EL (cell line): ENCODE measurements at regions not wholly inside any gene's neighbourhood (a gene's known extent, or its start where the extent isn't known, plus 50 kb on each side); places are given as distances from the start of the nearest gene placed in this dataset.

Source experiments
- DNase-seq: peaks from one replicate; pipeline ENCODE4 v3.0.0-alpha.2; 2016

DNA sequence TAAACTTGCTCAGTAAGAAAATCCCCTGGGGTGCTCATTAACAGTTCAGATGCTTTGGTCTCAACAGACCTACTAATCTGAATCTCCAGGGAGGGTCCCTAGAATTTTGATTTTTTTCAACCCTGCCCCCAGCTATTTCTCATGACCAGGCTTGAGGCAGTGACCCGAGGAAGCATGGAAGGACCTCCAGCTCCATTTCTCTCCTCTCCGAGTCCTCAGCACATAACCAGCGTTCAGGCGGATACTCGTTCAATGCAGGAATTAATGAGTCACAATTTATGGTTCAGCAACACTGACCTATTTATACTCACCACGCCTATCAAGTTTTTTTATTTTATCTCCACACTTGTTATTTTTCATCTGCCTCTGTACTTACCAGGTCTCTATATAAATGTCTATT lies 369.2 kb upstream of the CDH4 start:
- DNase-seq: no peak

DNA sequence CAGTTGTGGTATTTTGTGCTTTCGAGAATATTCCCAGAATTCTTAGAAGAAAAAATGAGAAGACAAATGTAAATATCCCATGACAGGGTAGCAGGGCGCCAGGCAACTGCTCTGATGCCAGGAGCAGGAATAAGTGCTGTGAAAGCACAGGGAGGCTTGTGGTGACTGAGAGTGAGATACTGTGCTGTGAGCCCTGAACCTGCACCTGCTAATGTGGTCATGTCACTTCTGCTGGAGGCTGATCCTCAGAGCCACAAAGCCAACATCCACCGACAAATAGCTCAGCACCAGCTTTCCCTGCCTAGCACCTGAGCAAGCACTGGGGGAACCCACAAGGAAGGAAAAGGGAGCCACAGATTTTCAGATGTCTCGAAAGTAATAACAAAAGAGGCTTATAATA lies 368.6 kb upstream of the CDH4 start:
- no peak for DNase-seq

DNA sequence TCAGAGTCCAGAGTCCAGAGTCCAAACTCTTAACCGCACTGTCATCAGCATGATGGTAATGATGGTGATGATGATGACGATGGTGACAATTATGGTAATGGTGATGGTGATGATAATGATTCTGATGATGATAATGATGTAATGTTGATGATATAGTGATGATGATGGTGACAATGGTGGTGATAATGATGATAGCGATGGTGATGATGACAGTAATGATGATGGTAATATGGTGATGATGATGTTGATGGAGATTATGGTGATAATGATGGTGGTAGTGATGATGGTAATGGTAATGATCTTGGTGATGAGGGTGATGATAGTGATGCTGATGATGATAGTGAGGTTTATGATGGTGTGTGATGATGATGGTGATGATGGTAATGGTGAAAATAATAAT lies 367.8 kb upstream of the CDH4 start:
- no peak for DNase-seq

DNA sequence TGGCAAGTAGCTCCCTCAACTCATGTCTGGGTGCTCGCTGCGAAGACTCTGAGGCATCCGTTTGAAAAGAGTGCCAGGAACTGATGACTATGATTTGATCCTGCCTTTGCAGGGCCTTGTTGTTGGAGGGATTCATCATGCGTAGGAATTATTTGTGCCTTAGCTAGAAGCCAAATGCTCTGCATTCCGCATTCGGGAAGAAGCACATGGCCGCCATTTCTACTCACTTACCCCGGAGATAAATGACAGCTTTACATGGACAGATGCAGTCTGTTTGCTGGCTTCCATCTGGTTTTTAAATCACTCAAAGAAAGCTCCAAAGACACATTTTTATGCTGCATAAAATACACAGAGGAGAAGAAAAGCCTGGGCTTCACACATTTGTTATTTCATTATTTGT lies 363.3 kb upstream of the CDH4 start:
- no peak for DNase-seq

DNA sequence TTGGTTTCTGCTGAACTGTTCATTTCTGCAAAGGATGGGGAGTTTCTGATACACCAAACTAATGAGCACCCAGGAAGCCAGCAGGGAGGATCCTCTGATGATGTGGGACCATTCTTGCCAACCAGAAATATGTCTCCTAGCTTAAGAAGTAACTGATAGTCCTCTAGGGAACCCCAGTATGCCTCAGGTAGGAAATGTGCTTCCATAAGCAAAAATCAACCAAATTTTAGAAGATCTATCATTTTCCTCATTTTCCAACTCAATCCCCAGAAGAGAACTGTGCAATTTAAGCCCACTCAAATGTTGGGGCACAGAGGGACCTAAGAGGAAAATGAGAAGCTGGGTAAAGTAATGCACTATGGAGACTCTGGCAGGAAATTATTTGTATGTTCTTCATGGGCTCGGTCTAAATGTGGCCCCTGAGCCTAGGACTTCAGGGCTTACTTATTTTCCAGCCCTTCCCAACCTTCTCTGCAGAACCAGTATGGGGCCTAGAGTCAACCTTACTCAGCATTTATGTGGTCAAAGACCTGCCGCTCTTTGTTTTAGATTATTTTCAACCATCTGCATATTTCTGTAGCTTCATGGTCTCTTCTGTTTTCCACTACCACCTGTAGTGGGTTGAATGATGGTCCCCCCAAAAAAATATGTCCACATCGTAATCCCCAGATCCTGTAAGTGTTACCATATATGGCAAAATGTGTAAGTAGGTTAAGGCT lies 359.8 kb upstream of the CDH4 start:
- no peak for DNase-seq

DNA sequence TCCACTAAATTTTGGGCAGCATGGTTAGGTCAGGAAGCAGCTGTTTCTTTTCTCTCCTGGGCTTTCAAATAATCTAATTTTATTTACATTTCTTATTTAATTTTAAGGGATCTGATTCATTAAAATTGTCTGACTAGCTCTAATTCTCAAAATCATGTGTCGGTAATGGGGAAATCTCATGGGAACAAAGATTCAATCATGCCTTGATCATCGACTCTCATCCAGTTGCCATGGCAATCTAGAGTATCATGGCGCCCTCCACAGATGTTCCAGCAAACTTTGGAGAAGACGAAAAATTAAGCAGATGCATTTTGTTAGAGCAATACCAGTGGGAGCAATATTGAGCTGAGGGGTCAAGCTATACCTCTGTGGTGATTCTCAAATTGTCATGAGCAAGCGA lies 358.0 kb upstream of the CDH4 start:
- DNase-seq: no peak

DNA sequence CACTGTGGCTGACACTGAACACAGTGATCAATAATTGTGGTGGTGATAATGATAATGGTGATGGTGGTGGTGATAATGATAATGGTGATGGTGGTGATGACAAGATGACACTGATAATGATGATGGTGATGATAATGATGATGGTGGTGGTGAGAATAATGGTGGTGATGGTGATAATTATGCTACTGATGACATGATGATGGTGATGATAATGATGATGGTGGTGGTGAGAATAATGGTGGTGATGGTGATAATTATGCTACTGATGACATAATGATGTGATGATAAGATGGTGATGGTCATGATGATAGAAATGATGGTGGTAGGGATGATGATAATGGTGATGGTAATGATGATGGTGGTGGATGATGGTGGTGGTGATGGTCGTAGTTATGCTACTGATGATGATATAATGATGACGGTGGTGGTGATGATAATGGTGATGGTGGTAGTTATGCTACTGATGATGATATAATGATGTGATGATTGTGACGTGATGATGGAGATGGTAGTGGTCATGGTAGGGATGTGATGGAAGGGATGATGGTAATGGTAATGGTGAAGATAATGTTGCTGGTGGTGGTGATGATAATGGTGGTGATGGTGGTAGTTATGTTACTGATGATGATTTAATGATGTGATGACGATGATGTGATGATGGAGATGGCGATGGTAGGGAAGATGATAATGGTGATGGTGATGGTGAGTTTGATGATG lies 356.5 kb upstream of the CDH4 start:
- DNase-seq: no peak

DNA sequence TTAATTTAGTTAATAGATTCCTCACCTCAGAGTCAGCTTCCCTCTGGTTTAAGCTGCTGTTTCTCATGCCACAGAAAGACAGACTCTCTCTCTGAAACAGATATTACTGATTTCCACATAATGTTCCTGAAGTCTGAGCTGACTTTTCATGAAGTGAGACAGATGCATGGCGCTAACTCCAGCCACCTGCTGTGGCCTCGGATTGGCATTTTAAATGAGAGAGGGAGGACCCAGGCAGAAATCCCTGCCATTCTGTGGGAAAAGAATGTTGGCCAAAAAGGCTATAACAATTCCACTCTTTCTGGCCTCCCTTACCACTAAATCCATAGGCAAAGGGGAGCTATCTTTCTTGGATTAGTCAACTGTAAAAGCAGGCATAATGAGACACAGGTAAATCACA lies 354.1 kb upstream of the CDH4 start:
- DNase-seq: no peak

DNA sequence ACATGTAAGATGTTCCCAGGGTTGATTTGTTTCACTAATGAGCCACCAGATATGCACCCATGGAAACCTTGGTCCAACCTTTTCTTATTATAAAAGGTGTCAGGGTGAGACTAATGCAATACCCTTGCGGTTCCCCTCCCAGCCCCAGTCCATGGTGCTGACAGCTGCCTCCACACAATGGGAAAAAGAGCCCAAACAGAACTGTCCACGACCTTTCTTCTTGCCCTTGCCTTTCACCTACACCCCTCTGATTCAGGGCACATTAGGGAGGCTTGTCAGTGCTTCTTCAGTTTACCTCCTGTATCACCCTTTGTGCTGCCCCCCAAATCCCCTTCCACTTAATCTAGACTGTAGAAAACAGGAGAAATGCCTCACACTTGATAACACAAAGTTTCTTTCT lies 352.7 kb upstream of the CDH4 start:
- DNase-seq: no peak

DNA sequence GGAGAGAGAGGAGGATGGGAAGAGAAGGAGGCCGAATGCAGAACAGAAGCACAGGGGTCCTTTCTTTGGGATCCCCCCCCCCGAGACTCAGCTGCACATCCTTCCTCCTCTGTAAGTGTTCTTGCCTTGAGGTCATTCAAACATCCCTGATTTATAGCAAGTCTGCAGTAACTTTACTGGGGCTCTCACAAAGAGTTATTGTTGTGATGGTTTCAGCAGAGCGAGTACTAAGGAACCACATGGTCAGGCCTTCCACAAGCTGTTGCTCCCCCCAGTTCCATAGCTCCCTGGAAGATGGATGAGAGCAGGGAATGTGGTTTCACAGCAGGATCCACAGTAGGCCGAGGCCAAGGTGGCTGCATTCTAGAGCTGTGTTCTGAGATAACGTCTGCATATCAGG lies 351.4 kb upstream of the CDH4 start:
- DNase-seq: no peak

DNA sequence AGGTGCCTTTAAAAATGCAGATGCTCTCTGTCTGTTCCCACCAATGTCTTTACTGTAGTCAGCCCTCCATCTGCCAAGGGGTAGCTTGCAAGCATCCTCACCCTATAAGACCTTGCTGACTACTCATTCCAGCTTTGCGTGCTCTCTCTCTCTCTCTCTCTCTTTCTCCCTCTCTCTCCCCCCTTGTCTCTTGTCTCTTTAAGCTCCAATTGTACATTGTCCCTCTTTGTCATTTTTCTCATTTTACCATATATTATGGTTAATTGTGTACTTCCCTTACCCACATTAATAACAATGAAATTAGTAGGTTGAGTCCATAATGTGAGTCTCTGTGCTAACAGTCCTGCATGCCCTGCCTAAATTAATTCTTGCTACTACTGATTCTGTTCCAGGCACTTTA lies 350.2 kb upstream of the CDH4 start:
- no peak for DNase-seq

DNA sequence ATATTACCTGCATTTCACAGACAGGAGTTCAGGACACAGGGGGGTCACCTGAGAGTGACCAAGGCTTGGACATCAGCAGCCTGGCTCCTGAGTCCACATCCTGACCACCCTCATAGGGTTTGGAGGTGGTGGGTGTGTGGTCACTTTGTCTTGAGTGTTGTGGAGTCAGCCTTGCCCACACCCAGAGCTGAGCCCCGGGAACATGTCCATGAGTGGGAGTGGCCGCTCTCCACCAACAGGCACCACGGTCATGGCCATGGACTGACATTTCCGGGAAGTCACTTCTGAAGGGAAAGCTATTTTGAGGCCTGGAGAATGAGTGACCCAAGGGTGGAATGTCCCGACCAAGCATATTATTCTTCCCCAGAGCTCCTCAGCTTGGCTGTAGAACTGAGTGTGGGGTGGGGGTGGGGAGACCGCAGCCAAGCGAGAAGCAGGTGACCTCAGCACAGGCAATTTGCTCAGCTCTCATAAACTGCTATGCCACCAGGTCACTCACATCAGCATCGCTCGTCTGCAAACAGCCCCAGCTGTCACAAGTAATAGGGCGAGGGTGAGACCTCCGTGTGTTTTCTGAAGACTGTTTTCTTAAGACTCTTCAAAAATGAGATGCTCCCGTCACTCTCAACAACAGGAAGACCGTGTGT lies 348.6 kb upstream of the CDH4 start:
- DNase-seq: no peak

DNA sequence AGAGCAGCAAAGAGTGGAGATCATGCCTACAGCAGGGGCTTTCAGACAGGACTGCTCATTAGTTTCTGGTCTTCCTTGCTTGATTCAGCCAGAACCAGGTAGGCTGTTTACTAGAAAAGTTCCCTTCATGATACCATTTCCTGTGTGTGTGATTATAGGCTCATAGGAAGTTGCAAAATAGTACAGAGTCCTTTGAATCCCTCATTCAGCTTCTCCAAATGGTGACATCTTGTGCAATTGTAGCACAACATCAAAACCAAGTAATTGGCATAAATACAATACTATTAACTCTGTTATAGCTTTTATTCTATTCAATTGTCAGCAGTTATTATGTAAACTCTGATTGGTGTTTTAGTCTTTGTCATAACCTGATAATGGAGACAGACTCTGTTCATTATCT lies 347.3 kb upstream of the CDH4 start:
- no peak for DNase-seq

DNA sequence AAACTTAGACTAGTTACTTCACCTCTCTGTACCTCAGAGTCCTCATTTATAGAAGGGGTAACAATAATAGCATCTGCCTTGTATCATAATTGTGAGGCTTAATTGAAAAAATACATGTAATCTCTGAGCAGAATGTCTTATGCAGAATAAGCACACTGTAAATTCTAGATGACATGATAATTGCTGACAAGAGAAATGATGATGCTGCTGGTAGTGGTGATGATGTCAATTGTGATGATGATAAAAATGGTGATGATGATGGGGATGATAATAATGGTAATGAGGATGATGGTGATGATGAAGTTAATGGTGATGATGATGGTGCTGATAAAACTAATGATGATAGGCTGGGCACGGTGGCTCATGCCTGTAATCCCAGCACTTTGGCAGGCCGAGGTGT lies 346.1 kb upstream of the CDH4 start:
- no peak for DNase-seq

DNA sequence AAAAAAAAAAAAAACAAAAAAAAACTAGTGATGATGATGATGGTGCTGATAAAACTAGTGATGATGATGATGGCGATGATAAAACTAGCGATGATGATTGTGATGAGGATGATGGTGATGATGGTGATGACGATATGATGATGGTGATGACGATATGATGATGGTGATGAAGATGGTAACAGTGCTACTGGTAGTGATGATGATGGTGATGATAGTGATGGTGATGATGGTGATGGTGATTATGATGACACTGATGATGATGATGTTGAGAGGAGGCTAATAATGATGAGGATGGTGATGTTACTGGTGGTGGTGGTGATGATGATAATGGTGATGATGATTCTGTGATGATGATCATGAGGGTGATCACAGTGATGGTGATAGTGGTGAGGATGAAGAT lies 345.5 kb upstream of the CDH4 start:
- no peak for DNase-seq

DNA sequence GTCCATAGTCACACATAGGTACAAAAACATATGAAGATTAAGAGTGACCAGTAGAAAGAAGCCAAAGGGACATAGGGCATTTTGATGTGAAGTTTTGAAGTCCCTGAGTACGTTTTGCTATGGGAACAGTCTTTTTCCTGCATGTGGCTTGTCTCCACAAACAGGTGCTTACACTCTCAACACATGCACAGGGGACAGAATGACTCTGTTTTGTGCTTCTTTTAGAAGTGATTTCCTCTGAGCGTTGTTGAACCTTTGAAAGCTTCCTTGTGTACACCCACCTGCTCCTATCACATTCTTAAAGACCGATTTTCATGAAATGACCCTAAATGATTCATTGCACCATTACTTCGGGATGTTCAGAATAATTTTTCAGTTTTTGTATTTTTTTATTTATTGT lies 338.8 kb upstream of the CDH4 start:
- DNase-seq: no peak

DNA sequence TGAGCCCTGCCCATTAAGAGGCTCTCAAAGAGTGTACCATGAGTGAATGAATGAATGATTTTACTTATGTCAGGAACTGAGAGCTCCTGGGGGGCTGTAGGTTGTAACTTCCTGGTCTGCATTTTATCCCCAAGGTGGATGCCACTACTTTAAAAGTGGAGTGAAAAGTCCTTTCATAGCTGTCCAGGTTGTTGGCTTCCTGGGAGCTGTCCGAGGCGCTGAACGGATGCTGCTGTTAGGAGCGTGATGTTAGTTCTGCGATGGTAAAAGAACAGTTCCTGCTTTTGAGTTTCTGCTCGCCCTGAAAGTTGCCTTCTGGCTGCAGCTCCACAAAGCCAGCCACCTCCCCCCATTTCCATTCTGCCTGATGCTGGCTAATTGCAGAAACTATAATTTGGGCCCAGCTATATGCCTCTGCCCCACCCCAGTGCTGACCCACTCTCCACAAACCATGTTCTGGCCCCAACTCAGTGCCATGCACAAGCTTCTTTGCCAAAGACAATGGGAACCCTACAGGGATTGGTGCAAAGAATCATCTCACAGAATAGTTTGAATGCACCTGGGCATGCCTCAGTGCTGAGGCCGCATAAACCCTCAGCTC lies 330.9 kb upstream of the CDH4 start:
- peak; percentile 2 for DNase-seq

DNA sequence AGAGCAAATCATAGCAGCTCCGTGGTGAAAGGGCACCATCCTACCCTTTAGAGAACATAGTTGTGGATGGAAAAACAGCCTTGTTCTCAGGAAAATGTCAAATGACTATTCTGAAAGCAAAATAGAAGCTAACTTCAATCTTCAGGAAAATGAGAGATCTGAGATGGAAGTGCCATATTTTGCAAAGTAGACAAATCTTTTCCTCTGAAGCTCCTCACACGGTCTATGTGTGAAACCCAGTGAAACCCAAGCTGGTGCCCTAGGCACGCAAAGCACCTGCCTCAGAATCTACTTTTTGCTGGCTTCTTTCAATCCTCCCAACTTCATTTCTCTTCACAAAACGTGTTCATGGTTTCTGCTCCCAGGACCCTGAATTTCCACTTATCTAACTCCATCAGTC lies 325.2 kb upstream of the CDH4 start:
- no peak for DNase-seq

DNA sequence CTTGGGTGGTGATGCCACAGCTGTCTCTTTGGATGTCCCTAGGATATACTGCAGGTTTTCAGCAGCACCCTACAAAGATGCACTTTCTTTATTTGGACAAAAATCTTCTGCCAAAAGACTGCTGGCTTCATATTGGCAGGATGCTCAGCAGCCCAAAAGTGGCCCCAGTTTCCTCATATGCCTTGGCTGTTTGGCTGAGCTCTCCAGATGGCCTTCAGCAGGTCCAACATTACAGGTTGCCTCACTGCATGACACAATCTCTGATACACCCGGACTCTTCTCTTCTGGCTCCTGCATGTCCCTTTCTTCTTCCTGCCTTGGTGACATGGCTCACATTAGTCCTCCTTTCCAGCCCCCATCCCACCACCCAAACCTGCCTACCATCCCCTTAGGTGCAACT lies 323.7 kb upstream of the CDH4 start:
- no peak for DNase-seq

DNA sequence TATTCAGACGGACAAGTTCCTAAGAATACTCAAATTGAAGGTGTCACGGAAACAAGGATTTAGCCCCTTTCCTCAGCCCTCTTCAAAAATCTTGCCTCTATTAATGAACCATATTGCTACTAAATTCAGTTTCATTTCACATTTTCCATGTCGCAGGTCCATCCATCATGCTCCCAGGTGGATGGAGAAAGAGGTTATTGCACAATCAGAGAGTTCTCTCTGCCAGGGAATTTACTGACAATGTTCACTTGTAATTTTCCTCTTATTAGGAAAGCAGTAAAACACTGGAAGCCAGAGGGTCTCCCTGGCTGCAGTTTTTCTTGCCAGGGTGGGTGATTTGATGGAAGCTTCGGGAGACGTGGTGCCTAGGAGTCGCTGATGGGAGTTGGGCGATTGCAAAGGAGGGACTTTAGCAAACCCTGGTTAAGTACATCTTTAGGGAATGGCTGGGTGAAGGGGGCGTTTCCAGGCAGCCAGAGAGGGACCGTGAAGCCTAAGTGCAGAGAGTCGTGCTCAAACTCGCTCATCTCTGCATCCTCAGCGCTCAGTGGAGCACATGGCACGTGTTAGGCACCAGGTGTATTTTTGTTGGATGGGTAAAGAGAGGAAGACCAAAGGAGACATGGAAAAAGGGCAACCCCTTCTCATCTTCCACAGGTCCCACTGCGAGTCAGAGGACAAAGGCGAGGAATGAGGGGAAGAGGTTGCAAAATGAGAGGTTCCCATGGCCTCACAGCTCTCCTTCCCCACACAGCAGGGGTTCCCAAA lies 321.9 kb upstream of the CDH4 start:
- DNase-seq: no peak

DNA sequence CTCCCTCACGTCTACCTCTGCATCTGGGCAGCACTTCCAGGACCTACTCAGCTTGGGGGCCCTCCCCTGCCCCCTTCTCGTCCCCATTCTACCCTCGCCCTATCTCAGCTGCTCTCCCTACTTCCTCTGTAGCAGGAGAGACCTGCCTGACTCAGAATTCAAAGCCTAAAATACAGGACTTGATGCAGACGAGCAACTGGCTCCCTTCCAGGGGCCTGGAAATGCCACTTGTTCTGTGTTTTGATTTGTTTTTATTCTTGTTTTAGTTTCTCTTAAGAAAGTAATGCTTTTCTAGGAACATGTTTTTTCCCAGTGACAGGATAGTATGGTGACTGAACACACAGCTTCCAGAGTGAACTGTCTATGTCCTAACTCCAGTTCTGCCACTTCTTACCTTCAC lies 320.4 kb upstream of the CDH4 start:
- no peak for DNase-seq

DNA sequence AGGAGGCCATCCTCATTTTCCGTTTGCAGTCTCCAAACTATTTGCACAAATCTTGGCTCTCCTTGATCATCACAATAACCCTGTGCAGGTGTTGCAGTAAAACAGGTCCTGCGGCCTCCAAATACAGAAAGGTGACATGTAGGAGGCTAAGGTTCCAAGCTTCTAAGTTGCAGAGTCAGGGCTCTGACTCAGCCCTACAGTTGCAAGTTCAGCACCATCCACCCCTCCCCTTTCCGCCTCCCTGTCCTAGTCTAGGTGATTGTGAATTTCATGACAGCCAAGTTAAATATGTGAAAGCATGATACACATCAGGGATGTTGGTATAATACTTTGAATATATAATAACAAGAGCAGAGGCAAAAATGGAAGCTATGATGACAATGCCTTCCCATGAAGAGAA lies 317.3 kb upstream of the CDH4 start:
- DNase-seq: no peak

DNA sequence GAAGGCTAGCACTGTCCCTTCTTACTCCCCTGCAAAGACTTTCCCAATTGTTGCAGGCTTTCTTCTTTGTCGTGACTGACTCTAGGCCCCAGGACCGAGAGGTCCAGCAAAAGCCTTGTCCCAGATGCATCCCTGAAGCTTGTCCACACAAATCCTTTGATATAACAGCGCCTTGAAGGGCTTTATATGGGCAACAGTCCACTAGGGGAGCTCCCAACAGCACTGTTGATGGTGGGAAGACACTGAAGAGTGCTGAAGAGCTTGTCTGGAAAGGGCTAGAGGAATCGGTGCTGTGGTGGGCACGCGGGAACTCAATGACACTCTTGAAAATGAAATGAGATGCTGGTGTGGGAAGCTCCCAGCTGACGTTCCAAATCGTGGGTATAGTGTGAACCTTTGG lies 316.1 kb upstream of the CDH4 start:
- no peak for DNase-seq
